Upper lobe of right lung (tissue), 1 donor: ENCODE measurements at regions not wholly inside any gene's neighbourhood (a gene's known extent, or its start where the extent isn't known, plus 50 kb on each side); places are given as distances from the start of the nearest gene placed in this dataset.

Source experiments
- ATAC-seq: fragments of 200-7000 bp; cut with Tn5 transposase; one replicate; pipeline ENCODE4 v1.9.1; 2020; ENCODE audit warnings: mild to moderate bottlenecking, moderate library complexity
- DNase-seq: peaks from one replicate; pipeline ENCODE4 v3.0.0-alpha.2; 2020
- H3K27ac ChIP-seq: fragments of 200-600 bp; one replicate; pipeline ENCODE4 v1.8.0; 2022
- H3K27me3 ChIP-seq: fragments of 200-600 bp; one replicate; pipeline ENCODE4 v1.8.0; 2022; ENCODE audit warnings: mild to moderate bottlenecking
- H3K36me3 ChIP-seq: fragments of 200-600 bp; one replicate; pipeline ENCODE4 v1.8.0; 2022
- H3K4me1 ChIP-seq: fragments of 200-600 bp; one replicate; pipeline ENCODE4 v1.8.0; 2022
- H3K4me3 ChIP-seq: fragments of 200-600 bp; one replicate; pipeline ENCODE4 v1.8.0; 2022; ENCODE audit warnings: mild to moderate bottlenecking
- H3K9me3 ChIP-seq: fragments of 200-600 bp; one replicate; pipeline ENCODE4 v1.8.0; 2022
- intact Hi-C: fragments of 100-400 bp; cut with DNase I; formaldehyde crosslinking; loops from one replicate; pipeline ENCODE4 v1.11.0; 2022
- TF ChIP-seq, protein P1 (sequence below): fragments of 200-600 bp; IDR thresholded peaks from one replicate; pipeline ENCODE4 v1.8.0; 2022; ENCODE audit warnings: antibody characterized with exemption
- donor health status: DM: no; HTN: yes; CAD: no; lungs with severe emphysema.

DNA sequence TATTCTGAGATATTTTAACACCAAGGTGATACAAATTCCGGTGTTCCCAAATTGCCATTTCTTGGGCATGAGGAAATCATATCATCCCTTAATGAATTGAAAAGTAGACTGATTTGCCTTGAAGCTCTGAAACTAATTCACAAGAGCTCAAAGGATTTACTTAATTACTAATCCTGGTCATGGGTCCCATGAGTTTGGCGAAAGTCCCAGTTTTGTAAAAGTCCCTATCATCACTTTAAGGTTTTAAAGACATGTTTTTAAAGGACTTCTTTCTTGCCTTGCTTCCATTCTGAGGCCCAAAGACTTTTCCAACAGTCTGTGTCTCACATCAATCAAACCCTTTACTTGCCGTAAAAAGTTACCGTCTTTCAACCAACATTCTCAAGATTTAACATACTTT, 377.9 kb downstream of the DNAJB9 start:
- Histone ChIP-seq H3K9me3 (no peaks in the 10 kb centered on the region), H3K4me3 (no peak overlapping the region), H3K4me1 (no peaks in the 10 kb centered on the region), H3K27ac (no peak overlapping the region), H3K27me3 (no peaks in the 10 kb centered on the region), H3K36me3 (no peaks in the 10 kb centered on the region)
- TF ChIP-seq, protein P1, sequence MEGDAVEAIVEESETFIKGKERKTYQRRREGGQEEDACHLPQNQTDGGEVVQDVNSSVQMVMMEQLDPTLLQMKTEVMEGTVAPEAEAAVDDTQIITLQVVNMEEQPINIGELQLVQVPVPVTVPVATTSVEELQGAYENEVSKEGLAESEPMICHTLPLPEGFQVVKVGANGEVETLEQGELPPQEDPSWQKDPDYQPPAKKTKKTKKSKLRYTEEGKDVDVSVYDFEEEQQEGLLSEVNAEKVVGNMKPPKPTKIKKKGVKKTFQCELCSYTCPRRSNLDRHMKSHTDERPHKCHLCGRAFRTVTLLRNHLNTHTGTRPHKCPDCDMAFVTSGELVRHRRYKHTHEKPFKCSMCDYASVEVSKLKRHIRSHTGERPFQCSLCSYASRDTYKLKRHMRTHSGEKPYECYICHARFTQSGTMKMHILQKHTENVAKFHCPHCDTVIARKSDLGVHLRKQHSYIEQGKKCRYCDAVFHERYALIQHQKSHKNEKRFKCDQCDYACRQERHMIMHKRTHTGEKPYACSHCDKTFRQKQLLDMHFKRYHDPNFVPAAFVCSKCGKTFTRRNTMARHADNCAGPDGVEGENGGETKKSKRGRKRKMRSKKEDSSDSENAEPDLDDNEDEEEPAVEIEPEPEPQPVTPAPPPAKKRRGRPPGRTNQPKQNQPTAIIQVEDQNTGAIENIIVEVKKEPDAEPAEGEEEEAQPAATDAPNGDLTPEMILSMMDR: no peak
- DNase-seq (no peak), ATAC-seq (no peak)
- intact Hi-C loops: no loop called here

DNA sequence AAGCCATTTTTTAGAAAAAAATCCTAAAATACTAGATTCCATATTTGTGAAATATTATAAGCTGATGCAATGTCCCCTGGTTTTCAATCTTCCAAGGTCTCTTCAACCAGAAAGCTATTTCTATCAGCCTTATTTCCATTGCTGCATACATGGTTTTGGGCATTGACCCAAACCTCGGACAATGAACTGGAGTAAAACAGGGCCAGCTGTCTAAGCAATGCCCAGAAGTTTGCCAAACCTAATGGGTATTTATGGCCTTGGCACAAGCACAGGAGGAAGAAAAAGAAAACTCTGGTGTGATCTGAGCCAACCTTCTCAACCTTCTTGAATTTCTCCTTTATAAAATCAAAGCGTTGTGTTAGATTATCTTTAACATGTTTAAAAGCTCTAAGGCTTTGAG, 402.3 kb downstream of the DNAJB9 start:
- Histone ChIP-seq H3K36me3 (no peaks in the 10 kb centered on the region), H3K4me1 (no peaks in the 10 kb centered on the region), H3K27me3 (no peaks in the 10 kb centered on the region), H3K9me3 (no peaks in the 10 kb centered on the region), H3K27ac (no peak overlapping the region), H3K4me3 (no peak overlapping the region)
- ATAC-seq (no peak), DNase-seq (no peak)
- TF ChIP-seq, protein P1: no peak
- intact Hi-C loops: no loop called here

DNA sequence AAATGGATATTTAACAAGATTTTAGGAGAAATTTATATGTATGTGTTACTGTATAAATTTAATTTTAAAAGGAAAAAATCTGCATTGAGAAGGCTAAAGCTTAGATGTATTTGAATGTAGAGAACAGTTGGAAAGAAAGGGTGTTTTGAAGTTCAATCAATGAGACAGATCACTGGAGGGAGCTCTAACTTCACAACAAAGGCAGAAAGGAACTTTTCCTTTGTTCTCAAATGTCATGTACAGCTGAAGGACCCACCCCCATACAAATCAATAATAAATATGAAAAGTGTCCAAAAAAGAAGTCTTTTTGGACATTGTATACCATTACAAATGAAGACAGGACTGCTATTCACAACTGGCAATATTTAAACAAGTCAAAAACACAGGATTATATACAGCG, 403.4 kb downstream of the DNAJB9 start:
- H3K4me1 ChIP-seq: no peaks in the 10 kb centered on the region
- H3K27me3 ChIP-seq: no peaks in the 10 kb centered on the region
- no peak for ATAC-seq
- intact Hi-C loops: no loop called here
- H3K9me3 ChIP-seq: no peaks in the 10 kb centered on the region
- no peaks in the 10 kb centered on the region for H3K36me3 ChIP-seq
- TF ChIP-seq, protein P1: no peak
- no peak for DNase-seq
- no peak overlapping the region for H3K4me3 ChIP-seq
- no peak overlapping the region for H3K27ac ChIP-seq

DNA sequence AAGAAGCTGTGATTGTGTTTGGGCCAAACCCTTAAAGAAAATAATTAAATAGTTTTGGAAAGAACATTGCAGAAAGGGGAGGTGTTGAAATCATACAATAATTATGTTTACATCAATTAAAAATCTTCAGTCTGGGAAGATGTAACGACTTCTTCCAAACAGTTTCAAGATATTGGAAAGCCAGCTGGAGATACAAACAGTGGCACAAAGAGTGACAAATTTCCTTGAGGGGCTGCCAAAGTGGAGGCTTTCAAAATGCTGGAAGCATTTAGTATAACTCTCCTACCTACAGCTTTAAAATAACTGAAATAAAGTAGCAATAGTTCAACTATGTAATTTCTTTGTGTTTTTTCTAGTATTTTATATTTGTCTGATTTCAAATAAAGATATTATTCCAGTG, 405.0 kb downstream of the DNAJB9 start:
- TF ChIP-seq, protein P1: no peak
- Histone ChIP-seq H3K36me3 (no peaks in the 10 kb centered on the region), H3K9me3 (no peaks in the 10 kb centered on the region), H3K27me3 (no peaks in the 10 kb centered on the region), H3K4me1 (no peaks in the 10 kb centered on the region), H3K27ac (no peak overlapping the region), H3K4me3 (no peak overlapping the region)
- ATAC-seq (no peak), DNase-seq (no peak)
- intact Hi-C loops: no loop called here

DNA sequence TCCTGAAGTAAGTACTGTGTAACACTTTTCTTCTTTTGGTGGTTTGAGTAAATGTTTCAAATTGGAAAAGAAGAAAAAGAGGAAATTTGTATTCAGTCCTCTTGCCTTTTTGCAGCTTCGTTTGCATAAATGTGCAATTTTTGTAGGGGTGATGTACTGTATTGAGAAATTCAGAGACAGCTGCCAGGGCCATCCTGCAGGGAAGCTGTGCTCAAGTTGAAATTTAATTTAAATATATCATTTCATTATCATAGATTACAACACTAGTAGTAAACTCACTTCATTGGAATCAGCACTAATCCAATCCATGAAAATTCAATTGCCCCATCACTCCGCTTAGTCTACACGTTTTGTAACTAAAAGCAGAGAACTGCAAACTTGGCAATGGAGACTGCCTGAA, 415.4 kb downstream of the DNAJB9 start:
- Histone ChIP-seq H3K9me3 (no peaks in the 10 kb centered on the region), H3K36me3 (no peaks in the 10 kb centered on the region), H3K4me1 (no peaks in the 10 kb centered on the region), H3K27ac (no peak overlapping the region), H3K27me3 (no peaks in the 10 kb centered on the region), H3K4me3 (no peak overlapping the region)
- TF ChIP-seq, protein P1: no peak
- intact Hi-C loops: no loop called here
- ATAC-seq (no peak), DNase-seq (no peak)

DNA sequence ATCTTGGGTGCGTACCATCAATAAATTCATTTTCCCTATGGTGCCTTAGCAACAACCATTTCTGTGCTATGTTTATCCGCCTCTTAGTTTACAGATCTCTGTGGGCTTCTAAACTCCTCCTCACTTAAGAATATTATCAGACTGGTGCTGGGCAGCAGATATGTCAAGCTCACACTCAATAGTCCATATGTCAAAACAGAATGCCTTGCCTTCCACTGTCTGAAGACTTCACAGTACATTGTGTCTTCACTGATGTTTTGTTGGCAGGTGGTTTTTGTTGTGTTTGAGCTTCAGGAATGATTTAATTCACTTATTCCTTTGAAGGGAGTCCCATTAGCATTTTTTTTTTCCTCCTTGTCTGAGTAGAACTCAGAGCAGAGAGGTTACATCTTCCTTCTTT, 419.6 kb downstream of the DNAJB9 start:
- Histone ChIP-seq H3K4me1 (no peaks in the 10 kb centered on the region), H3K4me3 (no peak overlapping the region), H3K36me3 (no peaks in the 10 kb centered on the region), H3K27me3 (no peaks in the 10 kb centered on the region), H3K27ac (no peak overlapping the region), H3K9me3 (no peaks in the 10 kb centered on the region)
- TF ChIP-seq, protein P1: no peak
- ATAC-seq (no peak), DNase-seq (no peak)
- intact Hi-C loops: no loop called here
